Mesothelial cell of epicardium (in vitro differentiated cells): ENCODE measurements at regions not wholly inside any gene's neighbourhood (a gene's known extent, or its start where the extent isn't known, plus 50 kb on each side); places are given as distances from the start of the nearest gene placed in this dataset.

ENCODE experiments used
- DNase-seq, 2 experiments: peaks; one replicate each; pipeline ENCODE4 v3.0.0; 2021; ENCODE audit warnings: low spot score in 2 of 2; ENCODE audit not compliant: unreplicated experiment in 2 of 2
- H3K27ac Mint-ChIP-seq: 2 replicates; pipeline ENCODE4 v1.8.0; 2021; ENCODE audit warnings: mixed read lengths
- H3K27me3 Mint-ChIP-seq: 2 replicates; pipeline ENCODE4 v1.8.0; 2021; ENCODE audit warnings: low read depth, mixed read lengths
- H3K36me3 Mint-ChIP-seq: 2 replicates; pipeline ENCODE4 v1.8.0; 2021; ENCODE audit warnings: mixed read lengths
- H3K4me1 Mint-ChIP-seq: 2 replicates; pipeline ENCODE4 v1.8.0; 2021; ENCODE audit warnings: mixed read lengths
- H3K4me3 Mint-ChIP-seq: 2 replicates; pipeline ENCODE4 v1.8.0; 2021; ENCODE audit warnings: mild to moderate bottlenecking, moderate library complexity, mixed read lengths
- H3K9me3 Mint-ChIP-seq: 2 replicates; pipeline ENCODE4 v1.8.0; 2021; ENCODE audit warnings: mixed read lengths
- CTCF ChIP-seq: fragments of 200-600 bp; sonication (generic); IDR thresholded peaks from one replicate; pipeline ENCODE4 v1.5.0; 2021; ENCODE audit warnings: antibody characterized with exemption; ENCODE audit not compliant: unreplicated experiment

GRCh38 chr7:42733040-42733439 lies 178.8 kb downstream of the C7orf25 start:
- Mint-ChIP-seq H3K27me3 (peaks cover 4% of the 10 kb centered on the region), H3K9me3 (peaks cover 4% of the 10 kb centered on the region), H3K4me3 (no peak overlapping the region), H3K27ac (no peak overlapping the region), H3K4me1 (peaks cover 9% of the 10 kb centered on the region), H3K36me3 (no peaks in the 10 kb centered on the region)
- DNase-seq: no peak
- no peak for TF ChIP-seq CTCF

DNA sequence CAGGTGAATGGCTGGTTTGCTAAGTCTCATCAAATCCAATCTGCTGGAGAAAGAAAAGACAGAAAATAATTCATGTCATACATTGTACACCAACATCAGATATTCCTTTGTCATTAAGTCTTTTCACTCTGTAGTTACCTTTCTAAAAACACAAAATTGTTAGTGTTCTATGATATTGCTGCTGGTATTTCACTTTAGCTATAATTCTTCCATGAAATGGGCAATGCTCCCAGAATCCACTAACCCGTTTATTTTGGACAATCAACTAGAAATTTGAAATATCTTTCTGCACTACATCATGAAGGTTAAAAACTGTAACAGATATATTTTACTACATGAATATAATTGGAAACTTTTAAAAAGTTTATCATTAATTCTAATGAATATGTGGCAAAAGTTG lies 181.3 kb downstream of the C7orf25 start:
- no peak for DNase-seq
- TF ChIP-seq CTCF: no peak
- H3K4me1 Mint-ChIP-seq: peaks cover 9% of the 10 kb centered on the region
- H3K4me3 Mint-ChIP-seq: no peak overlapping the region
- H3K27ac Mint-ChIP-seq: no peak overlapping the region
- no peaks in the 10 kb centered on the region for H3K36me3 Mint-ChIP-seq
- H3K9me3 Mint-ChIP-seq: peaks cover 4% of the 10 kb centered on the region
- H3K27me3 Mint-ChIP-seq: peaks cover 2% of the 10 kb centered on the region

DNA sequence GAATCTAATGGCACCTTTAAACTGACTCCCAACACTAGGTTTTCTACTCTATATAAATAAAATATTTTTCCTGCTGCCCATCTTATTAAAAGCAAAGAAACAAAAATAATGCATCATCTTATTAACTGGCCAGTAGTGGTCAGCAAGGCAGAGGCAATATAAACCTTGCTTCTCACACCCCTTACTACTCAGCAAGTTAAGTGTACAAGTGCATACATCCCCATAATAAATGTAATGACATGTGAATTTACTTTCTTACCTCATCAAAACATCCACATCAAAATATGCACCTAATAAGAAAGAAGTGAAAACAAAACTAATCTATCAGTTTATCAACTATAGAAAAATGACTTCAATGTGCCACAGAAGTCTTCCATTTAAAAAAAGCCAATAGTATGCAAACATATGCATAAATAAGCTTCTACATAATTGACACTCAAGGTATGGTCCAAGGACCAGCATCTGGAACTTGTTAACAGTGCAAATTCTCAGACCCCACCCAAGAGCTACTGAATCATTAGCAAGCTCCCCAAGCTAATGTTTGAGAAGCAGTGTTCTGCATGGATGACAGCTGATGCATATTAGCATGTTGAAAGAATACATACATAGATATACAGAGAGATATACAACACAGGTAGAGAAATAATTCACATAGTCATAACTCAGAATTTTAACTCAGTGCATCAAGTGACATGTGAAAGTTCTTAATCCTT lies 182.7 kb downstream of the C7orf25 start:
- DNase-seq: no peak
- Mint-ChIP-seq H3K27ac (no peak overlapping the region), H3K4me3 (no peak overlapping the region), H3K4me1 (peaks cover 3% of the 10 kb centered on the region), H3K36me3 (no peaks in the 10 kb centered on the region), H3K27me3 (no peaks in the 10 kb centered on the region), H3K9me3 (no peaks in the 10 kb centered on the region)
- TF ChIP-seq CTCF: no peak

- no peak for DNase-seq
- no peak for TF ChIP-seq CTCF
- no peaks in the 10 kb centered on the region for H3K9me3 Mint-ChIP-seq
- H3K4me3 Mint-ChIP-seq: no peak overlapping the region
- peaks cover 3% of the 10 kb centered on the region for H3K4me1 Mint-ChIP-seq
- no peaks in the 10 kb centered on the region for H3K36me3 Mint-ChIP-seq
- no peaks in the 10 kb centered on the region for H3K27me3 Mint-ChIP-seq
- no peak overlapping the region for H3K27ac Mint-ChIP-seq
Measured at GRCh38 chr7:42727451-42727850, 184.4 kb downstream of the C7orf25 start.

DNA sequence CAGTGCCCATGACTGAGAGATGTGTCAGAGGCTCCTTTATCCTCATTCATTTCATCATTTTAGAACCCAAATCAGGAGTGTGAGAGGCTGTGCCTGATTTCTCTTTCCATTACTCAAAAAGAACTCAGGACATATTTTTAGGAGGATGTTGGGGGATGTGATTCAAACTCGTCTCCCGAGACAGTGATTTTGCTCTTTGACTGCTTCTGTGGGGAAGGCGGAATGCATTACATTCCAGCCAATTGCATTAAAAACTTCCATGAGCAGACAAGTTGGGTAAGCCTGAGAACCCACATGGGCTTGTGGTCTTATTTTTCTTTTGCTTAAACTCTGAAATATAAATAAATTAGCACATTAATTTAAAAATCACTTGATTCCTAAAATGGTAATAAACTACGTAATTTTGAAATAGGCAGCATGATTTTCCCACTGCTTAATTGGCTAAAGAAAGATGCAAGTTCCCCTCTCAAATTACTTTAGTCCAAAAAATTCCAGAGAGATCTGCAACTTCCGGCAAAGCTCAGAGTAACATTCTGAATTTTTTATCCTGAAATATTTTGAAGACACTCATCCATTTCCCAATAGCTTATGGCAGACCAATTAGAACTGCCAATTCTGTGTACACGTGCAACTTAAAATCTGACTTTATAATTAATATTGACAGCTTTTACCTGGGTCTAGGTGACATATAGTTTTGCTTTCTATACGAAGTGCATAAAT lies 185.6 kb downstream of the C7orf25 start:
- H3K9me3 Mint-ChIP-seq: no peaks in the 10 kb centered on the region
- no peak for DNase-seq
- H3K36me3 Mint-ChIP-seq: no peaks in the 10 kb centered on the region
- no peak overlapping the region for H3K4me3 Mint-ChIP-seq
- no peaks in the 10 kb centered on the region for H3K27me3 Mint-ChIP-seq
- peaks cover 3% of the 10 kb centered on the region for H3K4me1 Mint-ChIP-seq
- no peak overlapping the region for H3K27ac Mint-ChIP-seq
- no peak for TF ChIP-seq CTCF
